B cell (primary cell): ENCODE measurements at regions not wholly inside any gene's neighbourhood (a gene's known extent, or its start where the extent isn't known, plus 50 kb on each side); places are given as distances from the start of the nearest gene placed in this dataset.

Experiments
- ATAC-seq: fragments of 200-7000 bp; cut with Tn5 transposase; one replicate; pipeline ENCODE4 v1.10.0; 2021; ENCODE audit warnings: low read depth, mild to moderate bottlenecking, moderate number of reproducible peaks, moderate library complexity
- CTCF ChIA-PET: fragments of 350-600 bp; sonication (Branson Sonifier 250); formaldehyde crosslinking; loops from one replicate; lab custom pipeline; 2021; ENCODE audit warnings: antibody characterized with exemption, inconsistent platforms; lab: Charles Lee
- POLR2A ChIA-PET: fragments of 350-600 bp; sonication (Branson Sonifier 250); formaldehyde crosslinking; loops from one replicate; lab custom pipeline; 2021; ENCODE audit warnings: antibody characterized with exemption; lab: Charles Lee
- DNase-seq: peaks from one replicate; pipeline ENCODE4 v3.0.0; 2013
- H2AFZ ChIP-seq: 2 replicates; pipeline ENCODE4 v1.6.1; 2012; ENCODE audit warnings: mild to moderate bottlenecking, low read depth, low read length; ENCODE audit not compliant: insufficient read depth, poor library complexity, severe bottlenecking
- H3K27ac ChIP-seq, 2 donors: 1 replicate in 1 of 2; 2 replicates in 1 of 2; pipeline ENCODE4 v1.5.1; 2012 to 2013; ENCODE audit warnings: low read length in 2 of 2, mild to moderate bottlenecking in 2 of 2, moderate library complexity in 1 of 2
- H3K27me3 ChIP-seq, 4 experiments: fragments of 200-600 bp in 1 of 4; sonication (generic) in 1 of 4; replicated peaks in 1 of 4; 1 replicate in 2 of 4; 2 replicates in 2 of 4; pipeline versions ENCODE4 v1.6.1 to v1.7.0; 2013 to 2016; ENCODE audit warnings: low read length in 3 of 4, mild to moderate bottlenecking in 2 of 4, mixed read lengths in 1 of 4, moderate library complexity in 1 of 4; ENCODE audit not compliant: insufficient read depth in 4 of 4, control insufficient read depth in 3 of 4; ENCODE audit errors: control extremely low read depth in 1 of 4
- H3K36me3 ChIP-seq, 2 experiments: replicated peaks in 1 of 2; 1 replicate in 1 of 2; 2 replicates in 1 of 2; pipeline versions ENCODE4 v1.6.1 to v1.7.1; 2013; ENCODE audit warnings: low read length in 1 of 2; ENCODE audit not compliant: insufficient read depth in 2 of 2, control insufficient read depth in 1 of 2; ENCODE audit errors: control extremely low read depth in 1 of 2, extremely low read depth in 1 of 2
- H3K4me1 ChIP-seq, 2 donors: fragments of 200-600 bp in 1 of 2; sonication (generic) in 1 of 2; 1 replicate in 1 of 2; 2 replicates in 1 of 2; pipeline versions ENCODE4 v1.5.1 to v1.6.1; 2013 to 2017; ENCODE audit warnings: low read length in 2 of 2; ENCODE audit not compliant: control insufficient read depth in 2 of 2, insufficient read depth in 2 of 2
- H3K4me2 ChIP-seq: replicated peaks from 2 replicates; pipeline ENCODE3; 2012; ENCODE audit warnings: mild to moderate bottlenecking, low read depth, low read length; ENCODE audit not compliant: poor library complexity, severe bottlenecking
- H3K4me3 ChIP-seq, 5 experiments: fragments of 200-600 bp in 1 of 5; sonication (generic) in 1 of 5; 1 replicate in 3 of 5; 2 replicates in 2 of 5; pipeline versions ENCODE4 v1.5.1 to v1.7.0; 2011 to 2016; ENCODE audit warnings: low read length in 4 of 5, mild to moderate bottlenecking in 4 of 5, low read depth in 2 of 5, control low read depth in 1 of 5, moderate library complexity in 1 of 5; ENCODE audit not compliant: insufficient read depth in 1 of 5; ENCODE audit errors: control extremely low read depth in 1 of 5, extremely low read depth in 1 of 5
- H3K79me2 ChIP-seq: fragments of 200-600 bp; sonication (generic); one replicate; pipeline ENCODE4 v1.6.0; 2016; ENCODE audit warnings: low read length; ENCODE audit not compliant: control insufficient read depth, insufficient read depth
- H3K9ac ChIP-seq: fragments of 200-600 bp; sonication (generic); 2 replicates; pipeline ENCODE4 v1.6.1; 2017; ENCODE audit warnings: mild to moderate bottlenecking, low read length, moderate library complexity
- H3K9me3 ChIP-seq, 3 donors: one replicate each; pipeline versions ENCODE4 v1.6.1 to v1.7.1; 2013; ENCODE audit warnings: low read length in 2 of 3; ENCODE audit not compliant: control insufficient read depth in 2 of 3, insufficient read depth in 1 of 3; ENCODE audit errors: control extremely low read depth in 1 of 3
- H4K20me1 ChIP-seq: 2 replicates; pipeline ENCODE4 v1.6.0; 2012; ENCODE audit warnings: mild to moderate bottlenecking, low read length; ENCODE audit not compliant: insufficient read depth, control insufficient read depth, poor library complexity, severe bottlenecking
- H3K27ac Mint-ChIP-seq: one replicate; pipeline ENCODE4 v1.8.0; 2021; ENCODE audit warnings: mixed read lengths
- H3K27me3 Mint-ChIP-seq: one replicate; pipeline ENCODE4 v1.8.0; 2021; ENCODE audit warnings: mixed read lengths
- H3K4me1 Mint-ChIP-seq: one replicate; pipeline ENCODE4 v1.8.0; 2021; ENCODE audit warnings: mixed read lengths
- H3K4me3 Mint-ChIP-seq: one replicate; pipeline ENCODE4 v1.8.0; 2021; ENCODE audit warnings: mixed read lengths
- H3K9me3 Mint-ChIP-seq: one replicate; pipeline ENCODE4 v1.8.0; 2022; ENCODE audit warnings: mixed read lengths; ENCODE audit not compliant: insufficient read depth
- CTCF ChIP-seq: fragments of 200-600 bp; IDR thresholded peaks from one replicate; pipeline ENCODE4 v1.8.0; 2022; ENCODE audit warnings: antibody characterized with exemption, mild to moderate bottlenecking
- EZH2 ChIP-seq: IDR thresholded peaks from 2 replicates; pipeline ENCODE4 v1.6.1; 2012; ENCODE audit warnings: borderline replicate concordance, low read depth, mild to moderate bottlenecking, moderate library complexity, low read length; ENCODE audit not compliant: insufficient read depth, poor library complexity, severe bottlenecking
- WGBS: methylation state at CpG from one replicate; pipeline ENCODE4 v1.1.5; 2013; ENCODE audit warnings: missing lambda C conversion rate; ENCODE audit not compliant: insufficient coverage; 5-methylcytosine and 5-hydroxymethylcytosine counted together
- intact Hi-C: fragments of 100-400 bp; cut with micrococcal nuclease; formaldehyde crosslinking; loops from one replicate; pipeline ENCODE4 v1.10.0; 2022

GRCh38 chr3:161559177-161559998 lies 62.8 kb downstream of the OTOL1 start:
- Histone ChIP-seq H4K20me1 (no peaks in the 10 kb centered on the region), H3K79me2 (no peaks in the 10 kb centered on the region), H3K27ac (no peak overlapping the region), H3K36me3 (no peaks in the 10 kb centered on the region), H3K27me3 (no peaks in the 10 kb centered on the region), H3K4me2 (no peak overlapping the region), H3K9ac (no peak overlapping the region), H3K4me1 (no peaks in the 10 kb centered on the region), H2AFZ (no peak overlapping the region), H3K4me3 (no peak overlapping the region), H3K9me3 (no peaks in the 10 kb centered on the region)
- DNase-seq = no peak
- no peak overlapping the region for H3K27ac Mint-ChIP-seq
- TF ChIP-seq EZH2 (no peak), CTCF (no peak)
- ATAC-seq = no peak
- WGBS = 17% methylated on average over 2 of the region's 6 CpGs
- no peaks in the 10 kb centered on the region for H3K9me3 Mint-ChIP-seq
- POLR2A ChIA-PET = no interaction called here
- intact Hi-C loops = no loop called here
- no peak overlapping the region for H3K4me3 Mint-ChIP-seq
- H3K4me1 Mint-ChIP-seq = no peaks in the 10 kb centered on the region
- CTCF ChIA-PET = no interaction called here
- no peaks in the 10 kb centered on the region for H3K27me3 Mint-ChIP-seq

- no peak for TF ChIP-seq EZH2
- Histone ChIP-seq H3K27me3 (no peaks in the 10 kb centered on the region), H3K36me3 (no peaks in the 10 kb centered on the region), H2AFZ (no peak overlapping the region), H3K9me3 (no peaks in the 10 kb centered on the region), H3K27ac (no peak overlapping the region), H3K4me1 (no peaks in the 10 kb centered on the region), H4K20me1 (no peaks in the 10 kb centered on the region), H3K4me3 (no peak overlapping the region), H3K4me2 (no peak overlapping the region), H3K9ac (no peak overlapping the region), H3K79me2 (no peaks in the 10 kb centered on the region)
- intact Hi-C loops = no loop called here
- H3K4me3 Mint-ChIP-seq = no peak overlapping the region
- DNase-seq (no peak), ATAC-seq (no peak)
- POLR2A ChIA-PET = no interaction called here
- 30% methylated on average over 3 of the region's 14 CpGs for WGBS
- CTCF ChIA-PET = no interaction called here
- H3K27ac Mint-ChIP-seq = no peak overlapping the region
- H3K27me3 Mint-ChIP-seq = no peaks in the 10 kb centered on the region
- no peaks in the 10 kb centered on the region for H3K9me3 Mint-ChIP-seq
- no peaks in the 10 kb centered on the region for H3K4me1 Mint-ChIP-seq
These were observed 63.5 kb downstream of the OTOL1 start for GRCh38 chr3:161560008-161560637.
